IMR-90 (cell line): ENCODE measurements at regions not wholly inside any gene's neighbourhood (a gene's known extent, or its start where the extent isn't known, plus 50 kb on each side); places are given as distances from the start of the nearest gene placed in this dataset.
"Not testable (repeated sequence)": the region's sequence is repeated elsewhere in the genome, so short reads cannot be mapped to it uniquely, and the experiment has no call there.

Experiments used
- ATAC-seq: fragments of 200-7000 bp; cut with Tn5 transposase; 2 replicates; pipeline ENCODE4 v1.9.1; 2020; ENCODE audit warnings: low read depth, mild to moderate bottlenecking, moderate library complexity
- BruUV-seq: library from RNA; stranded (reverse); fragments of 400-500 nt; replicated peaks from 2 replicates; lab custom pipeline; 2021; lab: Mats Ljungman, UMichigan
- CTCF ChIA-PET: fragments of 300-600 bp; formaldehyde crosslinking; extraction: SDS; loops from one replicate; lab custom pipeline; 2021; ENCODE audit warnings: antibody characterized with exemption; lab: Yijun Ruan, JAX
- POLR2A ChIA-PET: fragments of 300-600 bp; sonication (Branson Sonifier 250); formaldehyde crosslinking; loops from one replicate; lab custom pipeline; 2022; ENCODE audit warnings: antibody characterized with exemption; ENCODE audit not compliant: unreplicated experiment; lab: Charles Lee
- DNase-seq: peaks from one replicate; pipeline ENCODE4 v3.0.0; 2013
- H2AFZ ChIP-seq: replicated peaks from 2 replicates; pipeline ENCODE3; 2013; ENCODE audit warnings: low read length, mild to moderate bottlenecking; ENCODE audit not compliant: poor library complexity
- H2AK5ac ChIP-seq: 2 replicates; pipeline ENCODE4 v1.6.1; 2013; ENCODE audit warnings: low read depth, low read length, inconsistent platforms
- H2AK9ac ChIP-seq: replicated peaks from 2 replicates; pipeline ENCODE3; 2013; ENCODE audit warnings: mild to moderate bottlenecking, low read depth, low read length, moderate library complexity; ENCODE audit not compliant: poor library complexity
- H2BK120ac ChIP-seq: 2 replicates; pipeline ENCODE4 v1.6.1; 2013; ENCODE audit warnings: low read depth, low read length, inconsistent platforms
- H2BK15ac ChIP-seq: 3 replicates; pipeline ENCODE4 v1.6.1; 2013; ENCODE audit warnings: low read depth, low read length, inconsistent platforms
- H2BK20ac ChIP-seq: 2 replicates; pipeline ENCODE4 v1.6.1; 2013; ENCODE audit warnings: low read depth, mild to moderate bottlenecking, inconsistent platforms, low read length, moderate library complexity
- H2BK5ac ChIP-seq: 2 replicates; pipeline ENCODE4 v1.6.1; 2013; ENCODE audit warnings: mild to moderate bottlenecking, low read depth, low read length, inconsistent platforms; ENCODE audit not compliant: poor library complexity, severe bottlenecking
- H3K14ac ChIP-seq: replicated peaks from 2 replicates; pipeline ENCODE4 v1.6.1; 2013; ENCODE audit warnings: low read depth, low read length, inconsistent platforms
- H3K18ac ChIP-seq: 2 replicates; pipeline ENCODE4 v1.6.1; 2013; ENCODE audit warnings: low read depth, low read length, control low read depth
- H3K23ac ChIP-seq: 2 replicates; pipeline ENCODE4 v1.6.1; 2013; ENCODE audit warnings: low read depth, low read length, inconsistent platforms
- H3K27ac ChIP-seq: 2 replicates; pipeline ENCODE4 v1.5.1; 2013; ENCODE audit warnings: mild to moderate bottlenecking, control low read depth, low read length; ENCODE audit not compliant: insufficient read depth
- H3K27me3 ChIP-seq: 2 replicates; pipeline ENCODE4 v1.6.1; 2013; ENCODE audit warnings: low read length; ENCODE audit not compliant: control insufficient read depth, insufficient read depth
- H3K36me3 ChIP-seq: 2 replicates; pipeline ENCODE4 v1.6.1; 2013; ENCODE audit warnings: low read length, mixed read lengths; ENCODE audit not compliant: control insufficient read depth, insufficient read depth
- H3K4ac ChIP-seq: 2 replicates; pipeline ENCODE4 v1.6.1; 2013; ENCODE audit warnings: low read depth, low read length, inconsistent platforms
- H3K4me1 ChIP-seq: 2 replicates; pipeline ENCODE4 v1.6.1; 2013; ENCODE audit warnings: low read length, mixed read lengths; ENCODE audit not compliant: control insufficient read depth, insufficient read depth
- H3K4me2 ChIP-seq: 2 replicates; pipeline ENCODE4 v1.6.1; 2013; ENCODE audit warnings: low read depth, mild to moderate bottlenecking, control low read depth, low read length, moderate library complexity
- H3K4me3 ChIP-seq: 2 replicates; pipeline ENCODE4 v1.5.1; 2013; ENCODE audit warnings: low read depth, mild to moderate bottlenecking, control low read depth, low read length, moderate library complexity; ENCODE audit not compliant: insufficient read depth
- H3K56ac ChIP-seq: 2 replicates; pipeline ENCODE4 v1.6.1; 2013; ENCODE audit warnings: low read length, inconsistent platforms; ENCODE audit not compliant: insufficient read depth; ENCODE audit errors: extremely low read depth
- H3K79me1 ChIP-seq, 2 experiments: 2 replicates each; pipeline ENCODE4 v1.6.1; 2013; ENCODE audit warnings: low read length in 2 of 2, inconsistent platforms in 1 of 2, low read depth in 1 of 2
- H3K9ac ChIP-seq: 2 replicates; pipeline ENCODE4 v1.6.1; 2013; ENCODE audit warnings: low read depth, low read length, control low read depth
- H3K9me1 ChIP-seq: 2 replicates; pipeline ENCODE4 v1.6.1; 2013; ENCODE audit warnings: low read length, inconsistent platforms; ENCODE audit not compliant: insufficient read depth
- H3K9me3 ChIP-seq: 2 replicates; pipeline ENCODE4 v1.6.1; 2013; ENCODE audit warnings: low read length; ENCODE audit not compliant: control insufficient read depth, insufficient read depth
- H4K20me1 ChIP-seq: 2 replicates; pipeline ENCODE4 v1.6.1; 2013; ENCODE audit warnings: low read length, inconsistent platforms; ENCODE audit not compliant: insufficient read depth
- H4K5ac ChIP-seq: 2 replicates; pipeline ENCODE4 v1.6.1; 2013; ENCODE audit warnings: mild to moderate bottlenecking, low read depth, low read length, control low read depth
- H4K8ac ChIP-seq, 2 experiments: 2 replicates each; pipeline ENCODE4 v1.6.1; 2013; ENCODE audit warnings: low read depth in 2 of 2, low read length in 2 of 2, control low read depth in 1 of 2, inconsistent platforms in 1 of 2
- H4K91ac ChIP-seq: 2 replicates; pipeline ENCODE4 v1.6.1; 2013; ENCODE audit warnings: low read depth, low read length, inconsistent platforms; ENCODE audit not compliant: insufficient read depth
- WGBS, 2 experiments: methylation state at CpG; one replicate each; pipeline versions ENCODE4 v1.1.5 to v1.1.7; 2013; ENCODE audit warnings: missing lambda C conversion rate in 2 of 2; ENCODE audit not compliant: insufficient read length in 1 of 2; ENCODE audit errors: extremely low coverage in 2 of 2; 5-methylcytosine and 5-hydroxymethylcytosine counted together
- dilution Hi-C: fragments of 300-500 bp; cut with HindIII; formaldehyde crosslinking; loops from one replicate; pipeline ENCODE4 v1.14.3; 2018; ENCODE audit warnings: low sequenced_read_pairs; ENCODE audit not compliant: unreplicated experiment
- in situ Hi-C: fragments of 300-500 bp; cut with MboI; formaldehyde crosslinking; loops from 3 replicates; pipeline ENCODE4 v1.14.3; 2019; ENCODE audit warnings: low sequenced_read_pairs, inconsistent platforms, mixed read lengths
- intact Hi-C: fragments of 100-400 bp; cut with micrococcal nuclease; formaldehyde crosslinking; loops from 2 replicates; pipeline ENCODE4 v1.10.0; 2022

GRCh38 chr16:60359412-60359811, 1625.3 kb upstream of the GOT2 start:
- H3K56ac ChIP-seq, ATAC-seq, H3K23ac ChIP-seq, H3K9ac ChIP-seq, H3K36me3 ChIP-seq, in situ Hi-C loops, H4K20me1 ChIP-seq, H3K9me1 ChIP-seq, H4K5ac ChIP-seq, H2AFZ ChIP-seq, H3K27me3 ChIP-seq, intact Hi-C loops, H3K4ac ChIP-seq, H3K27ac ChIP-seq, H2BK5ac ChIP-seq, H3K18ac ChIP-seq, H3K4me2 ChIP-seq, POLR2A ChIA-PET, H2BK120ac ChIP-seq, H2BK15ac ChIP-seq, H3K14ac ChIP-seq, H3K4me3 ChIP-seq, H4K8ac ChIP-seq, H3K4me1 ChIP-seq, H2AK5ac ChIP-seq, DNase-seq, H2AK9ac ChIP-seq, H3K9me3 ChIP-seq, H2BK20ac ChIP-seq, H4K91ac ChIP-seq, H3K79me1 ChIP-seq, dilution Hi-C loops, CTCF ChIA-PET, BruUV-seq: not testable (repeated sequence)
- WGBS, 2 experiments = 77% methylated on average over 6 of the region's 17 CpGs; no CpG with 5 or more reads in 1 of the 2 experiments

- H3K27me3 ChIP-seq, H4K8ac ChIP-seq, H3K23ac ChIP-seq, H3K4me1 ChIP-seq, H3K79me1 ChIP-seq, H3K9ac ChIP-seq, H2BK15ac ChIP-seq, ATAC-seq, CTCF ChIA-PET, H2BK20ac ChIP-seq, H4K91ac ChIP-seq, DNase-seq, H3K4me3 ChIP-seq, dilution Hi-C loops, H3K56ac ChIP-seq, H2AK5ac ChIP-seq, H4K20me1 ChIP-seq, POLR2A ChIA-PET, BruUV-seq, H3K4me2 ChIP-seq, H2AFZ ChIP-seq, H3K9me3 ChIP-seq, in situ Hi-C loops, H3K4ac ChIP-seq, H2BK120ac ChIP-seq, H4K5ac ChIP-seq, H2BK5ac ChIP-seq, H3K18ac ChIP-seq, H3K14ac ChIP-seq, H3K9me1 ChIP-seq, H3K27ac ChIP-seq, intact Hi-C loops, H3K36me3 ChIP-seq, H2AK9ac ChIP-seq: not testable (repeated sequence)
- 79% methylated on average over 6 of the region's 29 CpGs; no CpG with 5 or more reads in 1 of the 2 experiments for WGBS, 2 experiments
Measured at GRCh38 chr16:60357876-60358522, 1623.9 kb upstream of the GOT2 start.
